ENCODE measurements at regions not wholly inside any gene's neighbourhood (a gene's known extent, or its start where the extent isn't known, plus 50 kb on each side); places are given as distances from the start of the nearest gene placed in this dataset.

DNA sequence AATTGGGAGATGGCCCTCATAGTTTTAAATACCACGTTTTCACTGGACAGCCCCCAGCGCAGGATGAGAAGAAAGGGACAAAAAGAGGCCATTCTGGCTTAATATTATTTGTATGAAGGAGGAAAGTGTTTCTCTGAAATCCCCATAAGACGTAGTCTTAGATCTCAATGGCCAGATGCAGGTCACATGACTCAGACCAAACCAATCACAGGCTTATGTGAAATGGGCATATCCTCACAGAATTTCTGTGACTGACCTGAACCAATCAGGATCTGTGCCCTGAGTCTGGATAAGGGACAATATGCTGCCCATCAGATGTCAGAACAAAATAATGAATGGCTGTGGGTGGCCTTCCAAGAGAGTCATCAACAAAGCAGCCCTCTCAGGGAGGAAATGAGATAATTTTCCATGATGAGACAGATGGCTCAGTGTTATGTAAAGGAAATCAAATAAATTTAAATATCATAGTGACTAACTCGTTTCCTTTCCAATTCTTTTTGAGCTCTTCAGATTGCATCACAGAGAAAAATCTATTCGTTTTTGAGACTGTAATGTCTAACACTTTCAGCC lies 1009.5 kb upstream of the TMEM132C start:
- ATAC-seq (no peak), FAIRE-seq (no peak), DNase-seq (ENCODE audit: low read depth, low spot score) (no peak)
- no peaks in the 10 kb centered on the region for H3K4me1 ChIP-seq (ENCODE audit: control insufficient read depth, insufficient read depth, low read length)
- no peak overlapping the region for H3K4me3 ChIP-seq
- H3K36me3 ChIP-seq (ENCODE audit: control insufficient read depth in 2 of 2, insufficient read depth in 2 of 2, low read length in 1 of 2) = no peaks in the 10 kb centered on the region
- CTCF ChIA-PET = no interaction called here
- H3K9ac ChIP-seq (ENCODE audit: control insufficient read depth, insufficient read depth, low read length) = no peak overlapping the region
- no peaks in the 10 kb centered on the region for H3K79me2 ChIP-seq (ENCODE audit: control insufficient read depth, insufficient read depth, low read length)
- POLR2A ChIA-PET = no interaction called here
- no peak overlapping the region for H3K4me2 ChIP-seq (ENCODE audit: control insufficient read depth, insufficient read depth)
- no peaks in the 10 kb centered on the region for H3K9me3 ChIP-seq (replicated peaks; ENCODE audit: control insufficient read depth, insufficient read depth, low read length)
- intact Hi-C loops (cut with micrococcal nuclease; ENCODE audit: unreplicated experiment) (no loop called here), in situ Hi-C loops (cut with MboI) (no loop called here)
- SMC1A ChIA-PET (ENCODE audit: uncharacterized antibody, unreplicated experiment) = interaction anchor here (0.6 kb wide), 1 partner anchor 35 kb away, joined by 3 read pairs; no protein-coding TSS in a partner anchor
- RAD21 ChIA-PET (ENCODE audit: unreplicated experiment) = no interaction called here
- BruUV-seq (replicated peaks) = no TSS peak
- no peaks in the 10 kb centered on the region for H3K27me3 ChIP-seq (replicated peaks in 1 of 2; ENCODE audit: control insufficient read depth in 2 of 2, insufficient read depth in 2 of 2, low read length in 1 of 2)
- WGBS (ENCODE audit: insufficient coverage, insufficient replicate concordance, low lambda C conversion rate, missing lambda C conversion rate) = 1% methylated on average over 5 of the region's 5 CpGs
- no peak overlapping the region for H3K27ac ChIP-seq (ENCODE audit: control insufficient read depth, insufficient read depth)
- H2AFZ ChIP-seq (ENCODE audit: control insufficient read depth, low read depth, low read length) = no peak overlapping the region
- no peaks in the 10 kb centered on the region for H4K20me1 ChIP-seq (ENCODE audit: control insufficient read depth, insufficient read depth)
- no peak for TF ChIP-seq POLR2AphosphoS2 (IDR thresholded peaks at IDR 0.05; ENCODE audit: low read depth, low read length)
- TF ChIP-seq, protein P1, sequence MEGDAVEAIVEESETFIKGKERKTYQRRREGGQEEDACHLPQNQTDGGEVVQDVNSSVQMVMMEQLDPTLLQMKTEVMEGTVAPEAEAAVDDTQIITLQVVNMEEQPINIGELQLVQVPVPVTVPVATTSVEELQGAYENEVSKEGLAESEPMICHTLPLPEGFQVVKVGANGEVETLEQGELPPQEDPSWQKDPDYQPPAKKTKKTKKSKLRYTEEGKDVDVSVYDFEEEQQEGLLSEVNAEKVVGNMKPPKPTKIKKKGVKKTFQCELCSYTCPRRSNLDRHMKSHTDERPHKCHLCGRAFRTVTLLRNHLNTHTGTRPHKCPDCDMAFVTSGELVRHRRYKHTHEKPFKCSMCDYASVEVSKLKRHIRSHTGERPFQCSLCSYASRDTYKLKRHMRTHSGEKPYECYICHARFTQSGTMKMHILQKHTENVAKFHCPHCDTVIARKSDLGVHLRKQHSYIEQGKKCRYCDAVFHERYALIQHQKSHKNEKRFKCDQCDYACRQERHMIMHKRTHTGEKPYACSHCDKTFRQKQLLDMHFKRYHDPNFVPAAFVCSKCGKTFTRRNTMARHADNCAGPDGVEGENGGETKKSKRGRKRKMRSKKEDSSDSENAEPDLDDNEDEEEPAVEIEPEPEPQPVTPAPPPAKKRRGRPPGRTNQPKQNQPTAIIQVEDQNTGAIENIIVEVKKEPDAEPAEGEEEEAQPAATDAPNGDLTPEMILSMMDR (IDR thresholded peaks at IDR 0.05 in 2 of 3, conservative IDR thresholded peaks at IDR 0.05 in 1 of 3; ENCODE audit: control insufficient read depth in 2 of 3, extremely low read depth in 1 of 3, insufficient read depth in 1 of 3, low read depth in 3 of 3, low read length in 3 of 3) = no peak
- TF ChIP-seq, protein P2, sequence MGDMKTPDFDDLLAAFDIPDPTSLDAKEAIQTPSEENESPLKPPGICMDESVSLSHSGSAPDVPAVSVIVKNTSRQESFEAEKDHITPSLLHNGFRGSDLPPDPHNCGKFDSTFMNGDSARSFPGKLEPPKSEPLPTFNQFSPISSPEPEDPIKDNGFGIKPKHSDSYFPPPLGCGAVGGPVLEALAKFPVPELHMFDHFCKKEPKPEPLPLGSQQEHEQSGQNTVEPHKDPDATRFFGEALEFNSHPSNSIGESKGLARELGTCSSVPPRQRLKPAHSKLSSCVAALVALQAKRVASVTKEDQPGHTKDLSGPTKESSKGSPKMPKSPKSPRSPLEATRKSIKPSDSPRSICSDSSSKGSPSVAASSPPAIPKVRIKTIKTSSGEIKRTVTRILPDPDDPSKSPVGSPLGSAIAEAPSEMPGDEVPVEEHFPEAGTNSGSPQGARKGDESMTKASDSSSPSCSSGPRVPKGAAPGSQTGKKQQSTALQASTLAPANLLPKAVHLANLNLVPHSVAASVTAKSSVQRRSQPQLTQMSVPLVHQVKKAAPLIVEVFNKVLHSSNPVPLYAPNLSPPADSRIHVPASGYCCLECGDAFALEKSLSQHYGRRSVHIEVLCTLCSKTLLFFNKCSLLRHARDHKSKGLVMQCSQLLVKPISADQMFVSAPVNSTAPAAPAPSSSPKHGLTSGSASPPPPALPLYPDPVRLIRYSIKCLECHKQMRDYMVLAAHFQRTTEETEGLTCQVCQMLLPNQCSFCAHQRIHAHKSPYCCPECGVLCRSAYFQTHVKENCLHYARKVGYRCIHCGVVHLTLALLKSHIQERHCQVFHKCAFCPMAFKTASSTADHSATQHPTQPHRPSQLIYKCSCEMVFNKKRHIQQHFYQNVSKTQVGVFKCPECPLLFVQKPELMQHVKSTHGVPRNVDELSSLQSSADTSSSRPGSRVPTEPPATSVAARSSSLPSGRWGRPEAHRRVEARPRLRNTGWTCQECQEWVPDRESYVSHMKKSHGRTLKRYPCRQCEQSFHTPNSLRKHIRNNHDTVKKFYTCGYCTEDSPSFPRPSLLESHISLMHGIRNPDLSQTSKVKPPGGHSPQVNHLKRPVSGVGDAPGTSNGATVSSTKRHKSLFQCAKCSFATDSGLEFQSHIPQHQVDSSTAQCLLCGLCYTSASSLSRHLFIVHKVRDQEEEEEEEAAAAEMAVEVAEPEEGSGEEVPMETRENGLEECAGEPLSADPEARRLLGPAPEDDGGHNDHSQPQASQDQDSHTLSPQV (IDR thresholded peaks at IDR 0.05) = no peak
- TF ChIP-seq SREBF1 (IDR thresholded peaks at IDR 0.05; ENCODE audit: low read length) = no peak
- no peak for TF ChIP-seq SMC3 (IDR thresholded peaks at IDR 0.05; ENCODE audit: borderline replicate concordance, low read length)
- no peak for TF ChIP-seq KAT2A (conservative IDR thresholded peaks at IDR 0.05; ENCODE audit: control insufficient read depth, low read depth, low read length)
- no peak for TF ChIP-seq SUPT20H (IDR thresholded peaks at IDR 0.05; ENCODE audit: borderline replicate concordance, control insufficient read depth, low read depth, low read length)
- no peak for TF ChIP-seq SMARCA5 (IDR thresholded peaks at IDR 0.05)
- TF ChIP-seq CHD2 (IDR thresholded peaks at IDR 0.05; ENCODE audit: borderline replicate concordance, low read depth, low read length) = no peak
- TF ChIP-seq, protein P3, sequence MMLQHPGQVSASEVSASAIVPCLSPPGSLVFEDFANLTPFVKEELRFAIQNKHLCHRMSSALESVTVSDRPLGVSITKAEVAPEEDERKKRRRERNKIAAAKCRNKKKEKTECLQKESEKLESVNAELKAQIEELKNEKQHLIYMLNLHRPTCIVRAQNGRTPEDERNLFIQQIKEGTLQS (IDR thresholded peaks at IDR 0.05; ENCODE audit: borderline replicate concordance, extremely low read depth, low read depth, low read length) = no peak
- TF ChIP-seq, protein P4, sequence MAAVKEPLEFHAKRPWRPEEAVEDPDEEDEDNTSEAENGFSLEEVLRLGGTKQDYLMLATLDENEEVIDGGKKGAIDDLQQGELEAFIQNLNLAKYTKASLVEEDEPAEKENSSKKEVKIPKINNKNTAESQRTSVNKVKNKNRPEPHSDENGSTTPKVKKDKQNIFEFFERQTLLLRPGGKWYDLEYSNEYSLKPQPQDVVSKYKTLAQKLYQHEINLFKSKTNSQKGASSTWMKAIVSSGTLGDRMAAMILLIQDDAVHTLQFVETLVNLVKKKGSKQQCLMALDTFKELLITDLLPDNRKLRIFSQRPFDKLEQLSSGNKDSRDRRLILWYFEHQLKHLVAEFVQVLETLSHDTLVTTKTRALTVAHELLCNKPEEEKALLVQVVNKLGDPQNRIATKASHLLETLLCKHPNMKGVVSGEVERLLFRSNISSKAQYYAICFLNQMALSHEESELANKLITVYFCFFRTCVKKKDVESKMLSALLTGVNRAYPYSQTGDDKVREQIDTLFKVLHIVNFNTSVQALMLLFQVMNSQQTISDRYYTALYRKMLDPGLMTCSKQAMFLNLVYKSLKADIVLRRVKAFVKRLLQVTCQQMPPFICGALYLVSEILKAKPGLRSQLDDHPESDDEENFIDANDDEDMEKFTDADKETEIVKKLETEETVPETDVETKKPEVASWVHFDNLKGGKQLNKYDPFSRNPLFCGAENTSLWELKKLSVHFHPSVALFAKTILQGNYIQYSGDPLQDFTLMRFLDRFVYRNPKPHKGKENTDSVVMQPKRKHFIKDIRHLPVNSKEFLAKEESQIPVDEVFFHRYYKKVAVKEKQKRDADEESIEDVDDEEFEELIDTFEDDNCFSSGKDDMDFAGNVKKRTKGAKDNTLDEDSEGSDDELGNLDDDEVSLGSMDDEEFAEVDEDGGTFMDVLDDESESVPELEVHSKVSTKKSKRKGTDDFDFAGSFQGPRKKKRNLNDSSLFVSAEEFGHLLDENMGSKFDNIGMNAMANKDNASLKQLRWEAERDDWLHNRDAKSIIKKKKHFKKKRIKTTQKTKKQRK (IDR thresholded peaks at IDR 0.05; ENCODE audit: low read depth, low read length) = no peak
- TF ChIP-seq EZH2 (IDR thresholded peaks at IDR 0.05; ENCODE audit: borderline replicate concordance, control insufficient read depth, low read depth, low read length) = no peak
